AG09319 (cell line): ENCODE measurements at regions not wholly inside any gene's neighbourhood (a gene's known extent, or its start where the extent isn't known, plus 50 kb on each side); places are given as distances from the start of the nearest gene placed in this dataset.

Experiments
- DNase-seq: peaks from one replicate; pipeline ENCODE4 v3.0.0-alpha.2; 2010; ENCODE audit warnings: low read depth; ENCODE audit errors: extremely low read depth
- TF ChIP-seq, protein P1 (sequence below): IDR thresholded peaks from 2 replicates; pipeline ENCODE4 v1.5.1; 2011; ENCODE audit warnings: low read depth, mild to moderate bottlenecking, inconsistent platforms, low read length, moderate library complexity

DNA sequence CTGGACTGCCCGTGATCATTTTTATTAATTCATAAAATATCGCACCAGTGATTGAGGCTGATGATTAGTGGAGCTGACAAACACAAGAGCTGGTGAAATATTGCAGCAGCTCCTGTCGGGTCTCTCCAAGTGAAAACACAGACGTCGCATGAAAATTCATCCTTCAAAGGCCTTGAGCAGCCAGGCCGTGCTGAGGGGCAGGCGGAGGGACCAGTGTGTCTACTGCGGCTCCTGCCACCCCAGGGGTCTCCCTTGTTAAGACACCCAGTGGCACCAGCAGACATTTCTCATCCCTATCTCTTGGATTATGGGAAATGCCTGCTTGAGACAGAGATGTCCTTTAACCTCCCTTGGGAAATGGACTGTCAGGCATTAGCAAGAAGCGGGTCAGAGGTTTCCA lies 289.4 kb upstream of the TLE3 start:
- no peak for DNase-seq
- TF ChIP-seq, protein P1, sequence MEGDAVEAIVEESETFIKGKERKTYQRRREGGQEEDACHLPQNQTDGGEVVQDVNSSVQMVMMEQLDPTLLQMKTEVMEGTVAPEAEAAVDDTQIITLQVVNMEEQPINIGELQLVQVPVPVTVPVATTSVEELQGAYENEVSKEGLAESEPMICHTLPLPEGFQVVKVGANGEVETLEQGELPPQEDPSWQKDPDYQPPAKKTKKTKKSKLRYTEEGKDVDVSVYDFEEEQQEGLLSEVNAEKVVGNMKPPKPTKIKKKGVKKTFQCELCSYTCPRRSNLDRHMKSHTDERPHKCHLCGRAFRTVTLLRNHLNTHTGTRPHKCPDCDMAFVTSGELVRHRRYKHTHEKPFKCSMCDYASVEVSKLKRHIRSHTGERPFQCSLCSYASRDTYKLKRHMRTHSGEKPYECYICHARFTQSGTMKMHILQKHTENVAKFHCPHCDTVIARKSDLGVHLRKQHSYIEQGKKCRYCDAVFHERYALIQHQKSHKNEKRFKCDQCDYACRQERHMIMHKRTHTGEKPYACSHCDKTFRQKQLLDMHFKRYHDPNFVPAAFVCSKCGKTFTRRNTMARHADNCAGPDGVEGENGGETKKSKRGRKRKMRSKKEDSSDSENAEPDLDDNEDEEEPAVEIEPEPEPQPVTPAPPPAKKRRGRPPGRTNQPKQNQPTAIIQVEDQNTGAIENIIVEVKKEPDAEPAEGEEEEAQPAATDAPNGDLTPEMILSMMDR = no peak

DNA sequence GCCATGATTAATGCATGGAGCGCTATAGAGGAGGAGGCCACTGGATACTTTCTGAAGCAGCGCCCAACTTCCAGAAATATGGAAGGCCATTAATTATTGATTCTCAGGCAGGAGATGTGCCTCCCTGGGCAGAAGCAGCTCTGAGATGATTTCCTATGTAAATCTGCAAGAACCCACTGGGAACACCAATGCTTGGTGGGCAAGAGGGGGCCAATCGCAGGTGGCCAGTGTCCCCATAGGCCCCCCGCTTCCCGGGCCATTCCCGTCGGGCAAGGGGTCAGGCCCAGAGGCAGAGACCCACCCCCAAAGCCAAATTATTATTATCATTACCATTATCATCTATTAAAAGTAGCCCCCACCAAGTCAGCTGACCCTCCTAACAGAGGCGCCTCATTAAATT lies 288.0 kb upstream of the TLE3 start:
- TF ChIP-seq, protein P1 = no peak
- DNase-seq = no peak

DNA sequence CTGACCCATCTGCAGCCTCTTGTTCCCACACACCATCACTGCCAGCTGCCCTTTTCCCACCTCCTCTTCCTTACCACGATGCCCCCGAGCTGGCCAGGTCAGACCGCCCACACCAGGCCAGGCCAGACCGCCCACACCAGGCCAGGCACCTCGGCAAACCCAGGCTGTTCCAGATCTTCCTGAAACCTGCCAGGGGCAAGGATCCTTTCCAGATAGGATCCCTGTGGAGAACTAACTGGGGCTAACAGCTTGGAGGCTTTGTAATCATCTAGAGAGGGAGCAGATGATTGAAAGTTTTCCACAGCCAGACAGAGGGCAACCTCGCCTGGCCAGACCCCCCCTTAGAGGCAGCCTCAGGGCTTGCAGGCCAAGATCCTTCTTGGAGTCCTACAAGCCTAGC lies 287.3 kb upstream of the TLE3 start:
- TF ChIP-seq, protein P1 = no peak
- DNase-seq = no peak

DNA sequence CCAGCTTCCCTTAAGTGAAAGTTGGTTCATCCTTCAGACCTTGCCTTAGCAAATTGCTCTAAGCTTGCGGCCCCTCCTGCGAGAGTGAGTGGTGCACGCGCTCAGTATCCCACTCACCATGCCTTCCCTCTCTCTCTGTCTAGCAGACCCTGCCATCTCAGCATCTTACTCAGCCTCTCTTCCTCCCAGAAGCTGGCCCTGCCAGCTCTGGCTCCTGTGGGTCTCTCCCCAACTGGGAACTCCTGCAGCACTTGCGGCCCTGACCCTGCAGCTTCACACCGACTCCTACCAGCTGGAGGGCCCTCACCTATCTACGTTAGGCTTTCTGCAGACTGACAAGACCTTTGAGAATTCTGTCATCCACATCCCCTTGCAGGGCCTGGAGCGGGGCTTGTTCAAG lies 286.1 kb upstream of the TLE3 start:
- DNase-seq = no peak
- TF ChIP-seq, protein P1 = no peak

DNA sequence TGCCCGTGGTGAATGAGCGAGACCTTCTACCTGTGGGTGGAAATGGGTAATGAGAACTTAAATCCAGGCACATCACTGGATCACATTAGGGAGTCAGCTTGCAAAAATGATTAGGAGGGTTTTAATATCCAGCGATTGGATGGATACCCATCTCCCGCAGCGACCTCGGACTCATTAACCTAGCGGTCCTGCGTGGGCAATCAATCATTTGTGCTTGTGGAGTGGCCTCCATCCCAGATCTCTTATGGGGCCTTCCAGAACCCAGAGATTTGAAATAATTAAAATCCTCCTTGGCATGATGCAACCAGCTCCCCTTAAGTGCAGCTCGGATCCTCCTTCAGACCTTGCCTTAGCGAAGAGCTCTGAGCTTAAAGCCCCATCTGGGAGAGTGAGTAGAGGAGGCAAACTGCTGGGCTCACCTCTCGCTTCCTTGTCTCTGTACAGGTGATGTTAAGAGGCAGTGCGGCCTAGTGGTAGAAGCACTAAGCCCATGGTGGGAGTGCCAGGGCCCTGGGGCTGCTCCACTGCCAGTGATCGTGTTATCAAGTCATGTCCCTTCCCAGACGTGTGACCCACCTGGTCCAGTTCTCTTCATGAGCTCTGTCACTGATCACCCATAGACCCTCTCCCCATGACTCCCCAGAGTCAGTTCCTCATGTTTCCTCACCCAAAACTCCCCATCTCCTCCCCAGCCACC lies 285.2 kb upstream of the TLE3 start:
- DNase-seq = no peak
- TF ChIP-seq, protein P1 = no peak

DNA sequence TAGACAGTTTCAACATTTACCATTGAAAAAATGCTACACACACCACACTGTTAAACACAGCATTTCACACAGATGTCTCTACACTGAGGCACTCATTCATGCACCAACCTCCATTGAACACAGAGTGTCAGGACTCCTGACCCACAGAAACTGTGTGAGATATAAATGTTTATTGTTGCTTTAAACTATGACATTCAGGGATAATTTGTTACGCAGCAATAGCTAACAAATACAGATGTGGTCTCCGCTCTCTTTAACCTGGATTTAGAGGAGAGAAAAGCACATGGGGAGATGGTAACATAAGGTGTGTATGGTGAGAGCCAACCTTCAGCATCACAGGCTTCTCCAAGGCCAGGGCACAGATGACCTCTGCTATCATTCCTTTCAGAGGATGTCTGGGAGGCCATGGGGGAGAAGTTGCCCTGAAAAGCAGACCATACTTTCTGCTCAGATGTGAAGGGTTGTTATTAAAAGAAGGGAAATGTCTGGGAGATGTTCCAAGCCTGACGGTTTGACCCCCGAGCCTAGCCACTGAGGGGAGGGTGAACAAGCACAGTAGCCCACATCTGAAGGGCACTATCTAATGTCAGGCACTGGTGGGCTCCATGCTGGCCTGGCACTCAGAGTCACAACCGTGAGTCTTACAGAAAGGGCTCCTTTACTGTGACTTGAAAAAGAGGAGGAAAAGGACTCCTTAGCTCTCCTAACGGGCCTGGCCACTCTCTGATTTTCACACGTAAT lies 284.5 kb upstream of the TLE3 start:
- DNase-seq = no peak
- TF ChIP-seq, protein P1 = no peak

DNA sequence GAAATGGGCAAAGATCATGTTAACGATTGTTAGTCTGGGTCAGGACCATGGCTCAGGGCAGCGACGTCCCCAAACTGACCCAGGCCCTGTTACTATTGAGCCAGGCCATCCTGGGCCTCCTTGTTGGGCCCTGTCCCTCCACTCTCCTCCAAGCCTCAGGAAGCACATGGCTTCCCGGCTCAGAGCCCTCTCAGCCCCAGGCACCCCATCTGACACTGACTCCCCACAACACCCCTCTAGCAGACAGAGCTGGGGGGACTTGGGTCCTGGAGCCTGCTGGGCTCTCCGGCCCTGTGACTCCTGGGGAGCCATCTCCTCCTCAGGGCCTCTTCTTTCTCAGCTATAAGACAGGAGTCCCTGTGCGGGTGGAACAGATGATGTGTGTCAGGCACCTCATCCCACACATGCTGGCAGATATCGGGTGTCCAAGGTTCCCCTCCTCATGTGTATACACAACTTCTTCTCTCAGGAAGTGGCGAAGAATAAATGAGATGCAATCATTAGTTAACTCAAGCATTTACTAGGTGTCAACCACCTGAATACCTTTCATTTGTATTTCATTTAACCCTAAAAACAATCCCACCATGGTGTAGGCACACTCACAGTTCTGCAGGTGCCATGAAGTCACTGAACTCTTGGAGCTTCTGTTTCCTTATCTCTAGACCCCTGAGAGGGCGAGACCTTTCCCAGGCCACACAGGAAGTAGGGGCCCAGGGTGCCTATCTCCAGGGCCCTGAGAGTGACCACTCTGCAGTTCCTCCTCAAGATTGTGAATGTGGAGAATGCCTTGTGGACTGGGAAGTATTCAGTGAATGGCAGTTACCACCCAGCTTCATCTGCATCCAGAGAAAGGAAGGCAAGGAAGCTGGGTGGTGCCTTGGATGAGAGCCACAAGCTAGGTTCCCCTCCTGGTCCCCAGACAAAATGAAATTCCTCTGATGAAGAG lies 282.5 kb upstream of the TLE3 start:
- TF ChIP-seq, protein P1 = no peak
- no peak for DNase-seq
